ENCODE measurements at regions not wholly inside any gene's neighbourhood (a gene's known extent, or its start where the extent isn't known, plus 50 kb on each side); places are given as distances from the start of the nearest gene placed in this dataset.

DNA sequence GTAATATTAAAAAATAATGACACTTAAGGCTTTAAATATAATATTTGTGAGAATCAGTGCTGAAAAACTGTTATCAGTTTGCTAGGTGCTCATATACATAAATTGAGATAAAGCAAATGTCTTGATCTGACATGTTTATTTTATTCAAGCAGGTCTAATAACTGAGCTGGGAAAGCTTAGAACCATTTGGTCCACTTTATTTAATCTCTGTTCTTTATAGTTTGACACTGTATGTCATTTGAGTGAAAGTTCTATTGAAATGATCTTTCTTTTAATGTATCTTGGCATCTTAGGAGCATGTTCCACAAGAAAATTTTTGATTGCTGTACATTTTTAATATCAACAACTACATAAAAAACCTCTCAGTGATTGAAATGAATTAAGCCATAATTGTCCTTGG lies 772.0 kb upstream of the NRSN1 start:
- Histone ChIP-seq H3K4me3 (ENCODE audit: low read depth, low read length) (no peak overlapping the region), H3K27me3 (ENCODE audit: control insufficient read depth, insufficient read depth, low read length) (no peaks in the 10 kb centered on the region), H3K36me3 (ENCODE audit: control insufficient read depth, insufficient read depth, low read length) (no peaks in the 10 kb centered on the region)
- DNase-seq (ENCODE audit: low read depth) (no peak), FAIRE-seq (no peak)
- TF ChIP-seq, protein P1, sequence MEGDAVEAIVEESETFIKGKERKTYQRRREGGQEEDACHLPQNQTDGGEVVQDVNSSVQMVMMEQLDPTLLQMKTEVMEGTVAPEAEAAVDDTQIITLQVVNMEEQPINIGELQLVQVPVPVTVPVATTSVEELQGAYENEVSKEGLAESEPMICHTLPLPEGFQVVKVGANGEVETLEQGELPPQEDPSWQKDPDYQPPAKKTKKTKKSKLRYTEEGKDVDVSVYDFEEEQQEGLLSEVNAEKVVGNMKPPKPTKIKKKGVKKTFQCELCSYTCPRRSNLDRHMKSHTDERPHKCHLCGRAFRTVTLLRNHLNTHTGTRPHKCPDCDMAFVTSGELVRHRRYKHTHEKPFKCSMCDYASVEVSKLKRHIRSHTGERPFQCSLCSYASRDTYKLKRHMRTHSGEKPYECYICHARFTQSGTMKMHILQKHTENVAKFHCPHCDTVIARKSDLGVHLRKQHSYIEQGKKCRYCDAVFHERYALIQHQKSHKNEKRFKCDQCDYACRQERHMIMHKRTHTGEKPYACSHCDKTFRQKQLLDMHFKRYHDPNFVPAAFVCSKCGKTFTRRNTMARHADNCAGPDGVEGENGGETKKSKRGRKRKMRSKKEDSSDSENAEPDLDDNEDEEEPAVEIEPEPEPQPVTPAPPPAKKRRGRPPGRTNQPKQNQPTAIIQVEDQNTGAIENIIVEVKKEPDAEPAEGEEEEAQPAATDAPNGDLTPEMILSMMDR (IDR thresholded peaks at IDR 0.05; ENCODE audit: insufficient read depth, low read length, severe bottlenecking), result no peak

DNA sequence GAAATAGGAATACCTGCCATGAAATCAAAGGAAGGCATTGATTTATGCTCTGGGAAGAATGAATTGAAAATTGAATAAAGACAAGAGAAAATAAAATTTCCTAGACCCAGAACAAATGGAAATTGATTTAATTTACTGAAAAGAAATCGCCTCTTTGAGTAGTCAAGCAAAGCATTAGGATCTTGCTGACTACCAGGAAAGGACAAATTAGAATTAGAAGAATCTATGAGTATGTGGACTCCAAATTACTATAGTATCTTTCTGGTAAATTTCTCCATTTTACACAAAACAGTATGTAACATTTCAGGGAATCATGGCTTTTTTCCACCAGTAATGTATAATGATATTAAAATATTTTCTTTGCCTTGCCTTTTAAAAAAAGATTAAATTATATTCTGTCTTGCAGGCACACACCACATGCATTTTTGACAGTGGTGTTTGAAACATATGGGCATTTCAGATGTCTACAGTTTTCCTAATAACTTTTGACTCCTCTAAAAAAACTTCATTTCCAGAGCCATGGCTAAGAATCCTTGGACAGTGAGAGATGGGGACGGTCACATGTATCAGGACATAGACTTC lies 768.7 kb upstream of the NRSN1 start:
- FAIRE-seq (no peak), DNase-seq (ENCODE audit: low read depth) (no peak)

DNA sequence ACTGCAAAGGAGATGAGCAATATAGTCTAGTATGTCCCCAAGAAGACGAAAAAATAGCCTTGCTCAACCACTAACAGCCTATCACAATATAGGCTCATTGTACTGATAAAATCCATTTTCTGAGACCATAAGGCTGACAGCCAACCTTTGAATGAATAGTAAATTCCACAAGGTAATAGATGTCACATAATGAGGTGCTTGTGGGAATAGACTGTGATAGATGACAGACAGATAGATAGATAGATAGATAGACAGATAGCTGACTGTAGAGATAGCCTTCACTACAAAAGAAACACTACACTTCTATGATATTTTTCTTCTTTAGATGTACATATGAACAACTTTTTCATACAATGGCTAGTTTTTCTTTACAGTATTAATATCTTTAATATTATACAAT lies 760.3 kb upstream of the NRSN1 start:
- DNase-seq (ENCODE audit: low read depth), result no peak
- Histone ChIP-seq H3K27me3 (ENCODE audit: control insufficient read depth, insufficient read depth, low read length) (no peaks in the 10 kb centered on the region), H3K4me3 (ENCODE audit: low read depth, low read length) (no peak overlapping the region), H3K36me3 (ENCODE audit: control insufficient read depth, insufficient read depth, low read length) (no peaks in the 10 kb centered on the region)
- TF ChIP-seq, protein P1 (IDR thresholded peaks at IDR 0.05; ENCODE audit: insufficient read depth, low read length, severe bottlenecking), result no peak
- FAIRE-seq, result no peak

More for the DNA sequence above, 768.7 kb upstream of the NRSN1 start:
- Histone ChIP-seq H3K27me3 (ENCODE audit: control insufficient read depth, insufficient read depth, low read length) (no peaks in the 10 kb centered on the region), H3K36me3 (ENCODE audit: control insufficient read depth, insufficient read depth, low read length) (no peaks in the 10 kb centered on the region), H3K4me3 (ENCODE audit: low read depth, low read length) (no peak overlapping the region)
- TF ChIP-seq, protein P1 (IDR thresholded peaks at IDR 0.05; ENCODE audit: insufficient read depth, low read length, severe bottlenecking), result no peak

DNA sequence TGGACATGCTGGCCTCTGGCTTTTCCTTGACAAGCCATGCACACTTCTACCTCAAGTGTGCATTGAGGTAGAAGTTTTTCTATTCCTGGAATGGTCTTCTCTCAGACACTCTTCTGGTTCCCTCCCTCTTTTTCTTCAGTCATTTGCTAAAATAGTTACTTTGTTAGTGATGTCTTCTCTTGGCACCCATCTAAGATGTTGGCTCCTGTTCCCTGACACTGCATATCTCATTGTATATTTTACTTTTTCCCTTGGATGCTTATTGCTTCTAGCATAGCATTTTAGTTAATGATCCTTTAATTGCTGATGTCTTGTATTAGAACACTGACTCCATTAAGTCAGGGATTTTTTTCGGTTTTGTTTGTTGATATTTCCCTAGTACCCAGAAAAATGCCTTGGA lies 758.7 kb upstream of the NRSN1 start:
- no peaks in the 10 kb centered on the region for H3K27me3 ChIP-seq (ENCODE audit: control insufficient read depth, insufficient read depth, low read length)
- TF ChIP-seq, protein P1 (IDR thresholded peaks at IDR 0.05; ENCODE audit: insufficient read depth, low read length, severe bottlenecking), result no peak
- DNase-seq (ENCODE audit: low read depth), result no peak
- no peak overlapping the region for H3K4me3 ChIP-seq (ENCODE audit: low read depth, low read length)
- FAIRE-seq, result no peak
- no peaks in the 10 kb centered on the region for H3K36me3 ChIP-seq (ENCODE audit: control insufficient read depth, insufficient read depth, low read length)

DNA sequence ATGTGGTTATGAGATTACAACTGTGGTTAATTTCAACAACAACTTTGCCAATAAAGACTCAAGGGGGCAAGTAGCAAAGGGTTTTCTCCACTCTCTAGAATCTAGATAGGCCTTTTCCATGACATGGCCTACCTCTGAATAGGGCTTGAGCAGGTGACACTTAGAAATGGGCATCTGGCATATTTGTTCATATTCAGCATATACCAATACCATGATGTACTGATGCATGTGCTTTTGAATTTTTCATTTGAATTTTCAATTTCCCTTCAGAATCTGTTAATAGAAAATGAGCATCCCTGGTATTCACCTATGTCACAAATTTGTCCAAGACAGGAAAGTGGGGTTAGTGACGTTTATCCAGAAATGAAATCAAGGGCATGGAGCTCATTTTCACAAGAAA lies 757.5 kb upstream of the NRSN1 start:
- DNase-seq (ENCODE audit: low read depth) (no peak), FAIRE-seq (no peak)
- TF ChIP-seq, protein P1 (IDR thresholded peaks at IDR 0.05; ENCODE audit: insufficient read depth, low read length, severe bottlenecking), result no peak
- no peak overlapping the region for H3K4me3 ChIP-seq (ENCODE audit: low read depth, low read length)
- no peaks in the 10 kb centered on the region for H3K36me3 ChIP-seq (ENCODE audit: control insufficient read depth, insufficient read depth, low read length)
- no peaks in the 10 kb centered on the region for H3K27me3 ChIP-seq (ENCODE audit: control insufficient read depth, insufficient read depth, low read length)

DNA sequence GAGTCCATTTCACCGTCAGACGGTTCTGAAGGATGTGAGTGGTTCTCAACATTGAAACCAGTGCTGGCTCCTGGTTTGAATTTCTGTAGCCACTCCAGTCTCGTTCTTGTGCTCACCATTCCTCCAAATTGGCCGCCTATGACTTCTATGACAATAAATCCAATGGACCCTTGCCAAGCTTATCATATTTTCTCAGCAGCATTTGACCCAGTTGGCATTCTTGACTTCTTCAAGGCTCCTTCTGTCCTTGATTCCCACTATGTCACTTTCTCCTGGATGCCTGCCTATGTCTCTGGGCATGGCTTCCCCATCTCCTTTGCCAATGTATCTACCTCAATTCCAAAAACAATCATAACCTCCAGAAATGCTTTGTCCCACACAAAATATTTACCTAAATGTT lies 756.0 kb upstream of the NRSN1 start:
- FAIRE-seq, result no peak
- DNase-seq (ENCODE audit: low read depth), result no peak
- Histone ChIP-seq H3K36me3 (ENCODE audit: control insufficient read depth, insufficient read depth, low read length) (no peaks in the 10 kb centered on the region), H3K4me3 (ENCODE audit: low read depth, low read length) (no peak overlapping the region), H3K27me3 (ENCODE audit: control insufficient read depth, insufficient read depth, low read length) (no peaks in the 10 kb centered on the region)
- TF ChIP-seq, protein P1 (IDR thresholded peaks at IDR 0.05; ENCODE audit: insufficient read depth, low read length, severe bottlenecking), result no peak

All from bronchial epithelial cell (primary cell).